ENCODE measurements at regions not wholly inside any gene's neighbourhood (a gene's known extent, or its start where the extent isn't known, plus 50 kb on each side); places are given as distances from the start of the nearest gene placed in this dataset.

DNA sequence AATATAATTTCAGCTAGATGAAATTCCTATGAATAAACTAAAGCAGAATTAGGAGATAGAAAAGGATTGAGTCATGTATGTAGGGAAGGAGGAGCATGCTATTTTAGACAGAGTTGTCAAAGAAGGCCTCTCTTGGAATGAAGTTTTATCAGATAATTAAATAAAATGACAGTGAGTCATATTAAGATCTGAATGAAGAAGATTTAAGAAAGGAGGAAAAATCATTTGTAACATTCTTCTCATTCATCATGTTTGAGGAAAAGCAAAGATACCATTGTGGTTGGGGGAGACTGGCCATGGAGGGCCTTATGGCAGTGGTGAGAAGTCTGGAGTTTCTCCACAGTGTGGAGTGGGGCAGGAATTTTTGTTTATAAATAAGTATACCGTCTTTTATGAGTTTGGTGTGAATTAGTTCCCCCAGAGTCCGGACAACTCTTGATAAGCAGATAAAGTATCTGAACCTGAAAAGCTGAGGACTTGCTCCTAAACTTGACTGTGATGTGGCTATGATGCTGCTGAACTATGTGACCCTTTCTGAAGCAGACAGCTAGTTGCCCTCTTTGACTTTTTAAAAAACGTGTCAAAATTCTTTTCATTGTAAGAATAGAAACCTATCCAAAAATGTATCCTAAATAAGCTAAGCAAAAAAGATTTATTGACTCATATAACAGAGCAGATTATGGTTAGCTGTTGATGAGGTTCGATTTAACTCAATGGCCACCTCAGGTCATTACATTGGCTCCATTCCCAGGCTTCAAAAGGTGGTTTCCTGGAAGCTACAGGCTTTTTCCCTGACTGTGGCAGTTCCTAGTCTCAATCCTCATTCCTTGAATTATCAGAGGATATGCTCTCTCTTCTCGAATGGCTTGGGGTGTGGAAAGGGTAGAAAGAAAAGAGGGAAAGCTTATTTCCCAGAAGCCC is 90.8 kb downstream of the LHX9 start (continued):
- TF ChIP-seq CTCF (IDR thresholded peaks at IDR 0.05 in 2 of 3, conservative IDR thresholded peaks at IDR 0.05 in 1 of 3; ENCODE audit: control insufficient read depth in 2 of 3, extremely low read depth in 1 of 3, insufficient read depth in 1 of 3, low read depth in 3 of 3, low read length in 3 of 3) (no peak), IRF3 (IDR thresholded peaks at IDR 0.05) (no peak), NRF1 (conservative IDR thresholded peaks at IDR 0.05; ENCODE audit: low read depth, low read length) (no peak), RUNX3 (IDR thresholded peaks at IDR 0.05; ENCODE audit: low read length) (no peak), FOXK2 (IDR thresholded peaks at IDR 0.05) (no peak), NFIC (IDR thresholded peaks at IDR 0.05; ENCODE audit: low read depth, low read length) (no peak), CBFB (IDR thresholded peaks at IDR 0.05; ENCODE audit: low read depth) (no peak), YY1 (IDR thresholded peaks at IDR 0.05; ENCODE audit: low read depth, low read length) (no peak)
- TF ChIP-seq, protein P1, sequence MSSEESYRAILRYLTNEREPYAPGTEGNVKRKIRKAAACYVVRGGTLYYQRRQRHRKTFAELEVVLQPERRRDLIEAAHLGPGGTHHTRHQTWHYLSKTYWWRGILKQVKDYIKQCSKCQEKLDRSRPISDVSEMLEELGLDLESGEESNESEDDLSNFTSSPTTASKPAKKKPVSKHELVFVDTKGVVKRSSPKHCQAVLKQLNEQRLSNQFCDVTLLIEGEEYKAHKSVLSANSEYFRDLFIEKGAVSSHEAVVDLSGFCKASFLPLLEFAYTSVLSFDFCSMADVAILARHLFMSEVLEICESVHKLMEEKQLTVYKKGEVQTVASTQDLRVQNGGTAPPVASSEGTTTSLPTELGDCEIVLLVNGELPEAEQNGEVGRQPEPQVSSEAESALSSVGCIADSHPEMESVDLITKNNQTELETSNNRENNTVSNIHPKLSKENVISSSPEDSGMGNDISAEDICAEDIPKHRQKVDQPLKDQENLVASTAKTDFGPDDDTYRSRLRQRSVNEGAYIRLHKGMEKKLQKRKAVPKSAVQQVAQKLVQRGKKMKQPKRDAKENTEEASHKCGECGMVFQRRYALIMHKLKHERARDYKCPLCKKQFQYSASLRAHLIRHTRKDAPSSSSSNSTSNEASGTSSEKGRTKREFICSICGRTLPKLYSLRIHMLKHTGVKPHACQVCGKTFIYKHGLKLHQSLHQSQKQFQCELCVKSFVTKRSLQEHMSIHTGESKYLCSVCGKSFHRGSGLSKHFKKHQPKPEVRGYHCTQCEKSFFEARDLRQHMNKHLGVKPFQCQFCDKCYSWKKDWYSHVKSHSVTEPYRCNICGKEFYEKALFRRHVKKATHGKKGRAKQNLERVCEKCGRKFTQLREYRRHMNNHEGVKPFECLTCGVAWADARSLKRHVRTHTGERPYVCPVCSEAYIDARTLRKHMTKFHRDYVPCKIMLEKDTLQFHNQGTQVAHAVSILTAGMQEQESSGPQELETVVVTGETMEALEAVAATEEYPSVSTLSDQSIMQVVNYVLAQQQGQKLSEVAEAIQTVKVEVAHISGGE (CRISPR knock-in tag; IDR thresholded peaks at IDR 0.05), result no peak
